ENCODE measurements at regions not wholly inside any gene's neighbourhood (a gene's known extent, or its start where the extent isn't known, plus 50 kb on each side); places are given as distances from the start of the nearest gene placed in this dataset.

- no peak for DNase-seq (ENCODE audit: low read depth)
- no peak overlapping the region for H3K4me3 ChIP-seq (ENCODE audit: low read depth, low read length)
Measured at GRCh38 chr5:175250426-175250825, 193.6 kb downstream of the DRD1 start.

DNA sequence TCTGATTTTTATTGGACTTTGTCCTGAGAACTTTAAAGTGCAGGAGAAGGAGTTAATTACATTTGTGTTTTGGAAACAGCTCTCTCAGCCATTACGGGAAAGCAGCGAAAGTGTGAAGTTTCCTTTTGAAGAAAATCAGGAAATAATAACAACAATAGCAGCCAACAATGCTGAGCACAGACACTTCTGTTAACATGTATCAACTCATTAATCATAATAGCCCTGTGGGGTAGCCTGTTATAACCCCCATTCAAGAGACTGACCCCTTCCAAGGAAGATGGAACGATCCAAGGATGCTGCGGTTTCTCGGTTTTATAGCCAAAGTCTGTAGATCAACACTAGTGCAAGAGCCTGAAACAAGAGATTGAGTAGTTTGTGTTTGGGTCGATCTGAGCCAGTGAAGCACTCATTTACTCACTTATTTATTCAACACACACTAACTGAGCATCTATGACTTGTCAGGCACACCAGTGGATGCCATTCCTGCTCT, 195.5 kb downstream of the DRD1 start:
- TF ChIP-seq, protein P1, sequence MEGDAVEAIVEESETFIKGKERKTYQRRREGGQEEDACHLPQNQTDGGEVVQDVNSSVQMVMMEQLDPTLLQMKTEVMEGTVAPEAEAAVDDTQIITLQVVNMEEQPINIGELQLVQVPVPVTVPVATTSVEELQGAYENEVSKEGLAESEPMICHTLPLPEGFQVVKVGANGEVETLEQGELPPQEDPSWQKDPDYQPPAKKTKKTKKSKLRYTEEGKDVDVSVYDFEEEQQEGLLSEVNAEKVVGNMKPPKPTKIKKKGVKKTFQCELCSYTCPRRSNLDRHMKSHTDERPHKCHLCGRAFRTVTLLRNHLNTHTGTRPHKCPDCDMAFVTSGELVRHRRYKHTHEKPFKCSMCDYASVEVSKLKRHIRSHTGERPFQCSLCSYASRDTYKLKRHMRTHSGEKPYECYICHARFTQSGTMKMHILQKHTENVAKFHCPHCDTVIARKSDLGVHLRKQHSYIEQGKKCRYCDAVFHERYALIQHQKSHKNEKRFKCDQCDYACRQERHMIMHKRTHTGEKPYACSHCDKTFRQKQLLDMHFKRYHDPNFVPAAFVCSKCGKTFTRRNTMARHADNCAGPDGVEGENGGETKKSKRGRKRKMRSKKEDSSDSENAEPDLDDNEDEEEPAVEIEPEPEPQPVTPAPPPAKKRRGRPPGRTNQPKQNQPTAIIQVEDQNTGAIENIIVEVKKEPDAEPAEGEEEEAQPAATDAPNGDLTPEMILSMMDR (IDR thresholded peaks at IDR 0.05; ENCODE audit: low read depth, low read length, missing control alignments), result no peak
- no peak overlapping the region for H3K4me3 ChIP-seq (ENCODE audit: low read depth, low read length)
- DNase-seq (ENCODE audit: low read depth), result no peak

More at GRCh38 chr5:175250426-175250825, 193.6 kb downstream of the DRD1 start:
- TF ChIP-seq, protein P1 (IDR thresholded peaks at IDR 0.05; ENCODE audit: low read depth, low read length, missing control alignments), result no peak

DNA sequence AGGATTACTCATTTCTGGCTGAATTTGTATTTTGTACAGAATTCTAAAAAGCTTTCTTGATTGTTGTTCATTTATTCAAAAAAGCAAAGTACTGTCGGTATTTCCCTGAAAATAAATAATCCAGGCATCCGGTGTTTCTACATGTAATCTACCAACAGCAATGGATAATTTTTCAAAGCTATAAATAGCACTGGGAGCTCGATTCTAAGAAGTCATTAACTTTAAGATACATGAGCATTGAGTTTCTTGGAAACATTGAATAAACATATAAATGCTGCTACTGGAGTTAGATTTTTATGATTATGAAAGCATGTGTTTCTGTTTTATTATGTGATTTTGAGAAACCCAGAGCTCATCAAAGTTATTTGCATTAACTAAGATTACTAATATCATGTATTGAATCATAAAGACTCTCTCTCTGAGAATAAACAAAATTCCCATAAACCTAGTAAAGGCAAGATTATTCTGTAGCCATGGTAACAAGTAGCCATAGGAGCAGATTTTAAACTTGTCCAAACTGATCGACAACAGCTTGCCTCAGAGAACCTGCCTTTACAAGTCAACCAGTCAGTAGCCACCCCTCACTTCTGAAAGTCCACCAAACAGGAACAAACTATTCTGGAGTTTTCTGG, 197.0 kb downstream of the DRD1 start:
- TF ChIP-seq, protein P1 (IDR thresholded peaks at IDR 0.05; ENCODE audit: low read depth, low read length, missing control alignments), result no peak
- DNase-seq (ENCODE audit: low read depth), result no peak
- no peak overlapping the region for H3K4me3 ChIP-seq (ENCODE audit: low read depth, low read length)

DNA sequence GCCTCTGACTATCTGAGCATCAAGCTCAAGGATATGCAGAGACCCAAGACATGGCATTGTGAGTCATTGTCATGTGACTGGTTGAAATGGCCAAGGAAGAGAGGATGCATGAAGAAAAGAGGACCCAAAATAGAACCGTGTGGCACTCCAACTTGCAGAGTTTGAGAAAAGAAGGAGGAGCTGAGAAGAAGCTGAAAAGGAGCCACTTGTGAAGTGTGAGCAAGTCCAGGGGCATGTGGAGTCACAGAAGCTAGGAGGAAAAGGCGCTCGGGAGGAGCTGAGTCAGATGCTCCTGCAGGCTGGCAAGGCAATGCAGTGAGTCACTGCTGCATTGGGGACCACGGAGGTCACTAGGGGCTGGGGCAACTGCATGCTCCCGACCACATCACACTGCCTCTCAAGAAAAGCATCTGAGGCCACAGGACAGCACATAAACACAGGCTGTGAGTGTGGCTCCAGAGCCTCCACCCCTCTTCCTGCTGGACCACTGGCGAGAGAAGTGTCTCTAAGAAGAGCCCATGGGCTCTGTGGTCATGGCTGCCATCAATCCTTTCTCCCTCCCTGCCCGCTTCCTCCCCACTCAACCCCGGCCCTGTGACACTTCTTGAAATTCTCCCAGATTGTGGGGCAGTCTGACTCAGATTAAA, 197.6 kb downstream of the DRD1 start:
- no peak overlapping the region for H3K4me3 ChIP-seq (ENCODE audit: low read depth, low read length)
- TF ChIP-seq, protein P1 (IDR thresholded peaks at IDR 0.05; ENCODE audit: low read depth, low read length, missing control alignments), result no peak
- no peak for DNase-seq (ENCODE audit: low read depth)

- TF ChIP-seq, protein P1 (IDR thresholded peaks at IDR 0.05; ENCODE audit: low read depth, low read length, missing control alignments), result no peak
- no peak for DNase-seq (ENCODE audit: low read depth)
- H3K4me3 ChIP-seq (ENCODE audit: low read depth, low read length), result no peak overlapping the region
Measured at GRCh38 chr5:175243441-175243840, 200.5 kb downstream of the DRD1 start.

GRCh38 chr5:175242207-175242606, 201.8 kb downstream of the DRD1 start:
- no peak for DNase-seq (ENCODE audit: low read depth)
- TF ChIP-seq, protein P1 (IDR thresholded peaks at IDR 0.05; ENCODE audit: low read depth, low read length, missing control alignments), result no peak
- H3K4me3 ChIP-seq (ENCODE audit: low read depth, low read length), result no peak overlapping the region

All from GM12864 (cell line).